Adrenal gland (tissue), 5 donors: ENCODE measurements at regions not wholly inside any gene's neighbourhood (a gene's known extent, or its start where the extent isn't known, plus 50 kb on each side); places are given as distances from the start of the nearest gene placed in this dataset.

Experiments
- CTCF ChIP-seq, 6 experiments: fragments of 450-650 bp in 4 of 6; fragments of 200-600 bp in 2 of 6; sonication (generic) in 1 of 6; IDR thresholded peaks; 1 replicate in 5 of 6; 2 replicates in 1 of 6; pipeline versions ENCODE4 v1.5.1 to v1.8.0; 2016 to 2021; ENCODE audit warnings: antibody characterized with exemption in 6 of 6, mild to moderate bottlenecking in 2 of 6, moderate library complexity in 1 of 6
- POLR2A ChIP-seq, 2 donors: fragments of 450-650 bp; IDR thresholded peaks; one replicate each; pipeline ENCODE4 v1.6.1; 2017; ENCODE audit warnings: antibody characterized with exemption in 2 of 2, mild to moderate bottlenecking in 2 of 2, moderate library complexity in 1 of 2
- donor health status: DM: no; HTN: no; CAD: no.

DNA sequence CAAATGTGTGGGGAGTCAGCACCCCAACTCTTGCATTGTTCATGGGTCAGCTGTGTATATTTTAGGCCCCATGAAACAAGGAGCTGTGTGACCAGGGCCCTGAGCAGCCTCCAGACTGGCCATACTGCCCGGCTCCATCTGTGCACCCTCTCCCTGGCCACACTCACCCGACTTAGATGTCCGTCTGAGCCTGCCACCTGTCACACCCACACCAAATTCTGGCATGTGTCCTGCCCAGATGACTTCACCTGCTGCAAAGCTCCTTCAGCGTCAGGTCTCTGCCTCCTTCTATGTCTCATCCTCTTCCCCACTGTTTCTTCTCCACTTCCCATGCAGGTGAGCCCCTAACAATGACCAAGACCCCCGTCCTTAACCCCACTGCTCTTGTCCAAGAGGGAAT is 88.1 kb upstream of the THBS2 start:
- TF ChIP-seq CTCF (IDR thresholded peaks at IDR 0.05), result no peak
- no peak for TF ChIP-seq POLR2A (IDR thresholded peaks at IDR 0.05)
